Heart right ventricle (tissue), 16 donors: ENCODE measurements at regions not wholly inside any gene's neighbourhood (a gene's known extent, or its start where the extent isn't known, plus 50 kb on each side); places are given as distances from the start of the nearest gene placed in this dataset.

Experiments used
- ATAC-seq, 8 donors: fragments of 200-7000 bp; cut with Tn5 transposase; one replicate each; pipeline ENCODE4 v1.9.1; 2020; ENCODE audit warnings: mild to moderate bottlenecking in 8 of 8, moderate library complexity in 8 of 8, moderate number of reproducible peaks in 1 of 8
- DNase-seq, 2 donors: peaks; one replicate each; pipeline ENCODE4 v3.0.0-alpha.2; 2020
- H3K27ac ChIP-seq, 10 donors: fragments of 200-600 bp; sonication (generic) in 2 of 10; one replicate each; pipeline versions ENCODE4 v1.5.0 to v1.8.0; 2020 to 2022; ENCODE audit warnings: mild to moderate bottlenecking in 3 of 10
- H3K27me3 ChIP-seq, 7 donors: fragments of 200-600 bp; one replicate each; pipeline ENCODE4 v1.8.0; 2021 to 2022; ENCODE audit warnings: mild to moderate bottlenecking in 2 of 7
- H3K36me3 ChIP-seq, 9 donors: fragments of 200-600 bp; sonication (generic) in 1 of 9; one replicate each; pipeline versions ENCODE4 v1.5.0 to v1.8.0; 2020 to 2022; ENCODE audit warnings: mild to moderate bottlenecking in 2 of 9
- H3K4me1 ChIP-seq, 9 donors: fragments of 200-600 bp; sonication (generic) in 1 of 9; one replicate each; pipeline versions ENCODE4 v1.5.0 to v1.8.0; 2020 to 2022; ENCODE audit warnings: mild to moderate bottlenecking in 4 of 9
- H3K4me3 ChIP-seq, 10 donors: fragments of 200-600 bp; sonication (generic) in 2 of 10; one replicate each; pipeline versions ENCODE4 v1.5.0 to v1.8.0; 2020 to 2022; ENCODE audit warnings: mild to moderate bottlenecking in 7 of 10, moderate library complexity in 2 of 10
- H3K9me3 ChIP-seq, 11 donors: fragments of 200-600 bp in 10 of 11; sonication (generic) in 2 of 11; one replicate each; pipeline versions ENCODE4 v1.5.0 to v1.8.0; 2013 to 2022; ENCODE audit warnings: mild to moderate bottlenecking in 2 of 11, control low read depth in 1 of 11, moderate library complexity in 1 of 11
- WGBS, 2 donors: extraction: QIAGEN DNeasy Blood & Tissue Kit; methylation state at CpG; one replicate each; pipeline ENCODE4 v1.1.7; 2013; ENCODE audit warnings: inconsistent platforms in 1 of 2; 5-methylcytosine and 5-hydroxymethylcytosine counted together
- intact Hi-C, 10 donors: fragments of 100-400 bp; cut with DNase I; formaldehyde crosslinking; loops; one replicate each; pipeline versions ENCODE4 v1.11.1 to v1.14.2; 2022
- TF ChIP-seq, protein P1 (sequence below), 9 donors: fragments of 200-600 bp; sonication (generic) in 2 of 9; IDR thresholded peaks; one replicate each; pipeline versions ENCODE4 v1.5.0 to v1.8.0; 2021 to 2022; ENCODE audit warnings: antibody characterized with exemption in 9 of 9, mild to moderate bottlenecking in 5 of 9, moderate library complexity in 1 of 9
- donor health status: Arrhythmogenic right ventricular cardiomyopathy.
- donor health status: ischemic (EF 13 %, LVEDD 7.1; RV severe dilation, severe dysfunction).
- donor health status: healthy with polysubstance abuse.
- donor health status: DM: no; HTN: yes; CAD: no.
- donor health status: DM: no; HTN: no; CAD: no.
- donor health status: ischemic (EF 25% LVEDD 6.9; RV normal size, moderate dysfunction).
- donor health status: ischemic (EF 25% LVEDD 5.7; RV mildly dilated, moderate dysfunction).
- donor health status: healthy.
- donor health status: DM: yes; HTN: yes; CAD: no.
- donor health status: Ischemic cardiomyopathy.
- donor health status: ischemic (EF 35%, LVEDD 5.7; RV mildly dilated, moderate dysfunction).
- donor health status: nonischemic (EF 11% LVEDD 7.7; RV severe dilation, severe dysfunction).
- donor health status: DM: yes; HTN: yes; CAD: no.
- donor health status: PGD.
- donor health status: ischemic (EF 29% LVEDD 5.4; RV normal size, mild dysfunction).
- donor health status: nonischemic (EF 23%, LVEDD 6.1; RV moderate dilation, normal function).

DNA sequence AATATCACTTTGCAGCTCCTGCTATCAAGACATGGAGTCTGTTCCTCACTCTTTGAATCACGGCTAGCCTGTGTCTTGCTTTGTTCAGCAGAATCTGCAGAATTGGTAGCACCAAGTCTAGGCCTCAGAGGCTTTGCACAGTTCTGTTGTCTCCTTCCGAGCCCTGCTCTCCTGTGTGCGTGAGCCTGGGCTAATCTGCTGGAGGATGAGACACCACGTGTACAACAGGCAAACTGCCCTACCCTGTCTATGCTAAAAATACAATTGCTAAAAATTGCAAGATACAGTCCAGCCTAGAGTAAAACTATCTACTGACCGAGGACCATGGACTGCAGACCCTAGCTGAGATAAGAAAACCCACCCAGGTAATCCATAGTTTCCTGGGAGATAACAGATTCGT lies 484.7 kb downstream of the NPIPA7 start:
- ATAC-seq (peak in 7 of 8 donors; percentile 39 to 83 (median 63)), DNase-seq (no peak)
- intact Hi-C loops: loop anchor here in 8 of 10 donors (5.0 to 10.0 kb wide), 6 partner anchors 431 to 714 kb away; partner anchors contain the start of gene XYLT1 (in 1 of the 8)
- H3K36me3 ChIP-seq: no peaks in the 10 kb centered on the region
- peak overlapping the region in 4 of 10 donors; percentile 6 to 61 (median 39) for H3K27ac ChIP-seq
- 42 to 45% methylated on average over 6 of the region's 6 CpGs for WGBS, 2 donors
- TF ChIP-seq, protein P1, sequence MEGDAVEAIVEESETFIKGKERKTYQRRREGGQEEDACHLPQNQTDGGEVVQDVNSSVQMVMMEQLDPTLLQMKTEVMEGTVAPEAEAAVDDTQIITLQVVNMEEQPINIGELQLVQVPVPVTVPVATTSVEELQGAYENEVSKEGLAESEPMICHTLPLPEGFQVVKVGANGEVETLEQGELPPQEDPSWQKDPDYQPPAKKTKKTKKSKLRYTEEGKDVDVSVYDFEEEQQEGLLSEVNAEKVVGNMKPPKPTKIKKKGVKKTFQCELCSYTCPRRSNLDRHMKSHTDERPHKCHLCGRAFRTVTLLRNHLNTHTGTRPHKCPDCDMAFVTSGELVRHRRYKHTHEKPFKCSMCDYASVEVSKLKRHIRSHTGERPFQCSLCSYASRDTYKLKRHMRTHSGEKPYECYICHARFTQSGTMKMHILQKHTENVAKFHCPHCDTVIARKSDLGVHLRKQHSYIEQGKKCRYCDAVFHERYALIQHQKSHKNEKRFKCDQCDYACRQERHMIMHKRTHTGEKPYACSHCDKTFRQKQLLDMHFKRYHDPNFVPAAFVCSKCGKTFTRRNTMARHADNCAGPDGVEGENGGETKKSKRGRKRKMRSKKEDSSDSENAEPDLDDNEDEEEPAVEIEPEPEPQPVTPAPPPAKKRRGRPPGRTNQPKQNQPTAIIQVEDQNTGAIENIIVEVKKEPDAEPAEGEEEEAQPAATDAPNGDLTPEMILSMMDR (IDR thresholded peaks at IDR 0.05): no peak
- H3K4me3 ChIP-seq: no peak overlapping the region
- H3K27me3 ChIP-seq: peaks cover 0 to 11% (median 0%) of the 10 kb centered on the region in 7 donors
- H3K9me3 ChIP-seq: no peaks in the 10 kb centered on the region
- H3K4me1 ChIP-seq: peaks cover 0 to 30% (median 5%) of the 10 kb centered on the region in 9 donors

DNA sequence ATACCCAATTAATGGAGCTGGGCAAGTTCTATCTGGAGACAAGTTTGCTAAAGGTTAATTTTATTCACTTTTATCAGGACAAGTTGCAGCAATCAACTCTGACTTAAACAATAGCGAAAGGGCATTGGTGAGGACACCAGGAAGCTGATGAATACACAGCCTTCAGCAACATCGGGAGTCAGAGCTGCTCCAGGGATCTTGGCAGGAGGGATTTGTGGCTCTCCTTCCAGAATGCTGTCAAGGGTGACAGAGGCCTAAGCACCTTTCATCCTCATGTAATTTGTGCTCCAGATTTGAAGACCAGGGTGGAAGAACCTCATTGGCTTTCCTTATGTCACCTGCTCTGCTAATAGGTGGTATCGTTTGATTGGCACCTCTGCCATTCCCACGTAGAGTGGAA lies 485.6 kb downstream of the NPIPA7 start:
- no peaks in the 10 kb centered on the region for H3K36me3 ChIP-seq
- no peaks in the 10 kb centered on the region for H3K9me3 ChIP-seq
- peaks cover 0 to 30% (median 5%) of the 10 kb centered on the region in 9 donors for H3K4me1 ChIP-seq
- WGBS, 2 donors: 50 to 55% methylated on average over 4 of the region's 4 CpGs
- peaks cover 0 to 11% (median 0%) of the 10 kb centered on the region in 7 donors for H3K27me3 ChIP-seq
- ATAC-seq (peak in 5 of 8 donors; percentile 31 to 88 (median 49)), DNase-seq (no peak)
- intact Hi-C loops: loop anchor here in 8 of 10 donors (5.0 to 10.0 kb wide), 6 partner anchors 430 to 713 kb away; partner anchors contain the start of gene XYLT1 (in 1 of the 8)
- TF ChIP-seq, protein P1 (IDR thresholded peaks at IDR 0.05): no peak
- H3K27ac ChIP-seq: peak overlapping the region in 6 of 10 donors; percentile 25 to 68 (median 50)
- no peak overlapping the region for H3K4me3 ChIP-seq

DNA sequence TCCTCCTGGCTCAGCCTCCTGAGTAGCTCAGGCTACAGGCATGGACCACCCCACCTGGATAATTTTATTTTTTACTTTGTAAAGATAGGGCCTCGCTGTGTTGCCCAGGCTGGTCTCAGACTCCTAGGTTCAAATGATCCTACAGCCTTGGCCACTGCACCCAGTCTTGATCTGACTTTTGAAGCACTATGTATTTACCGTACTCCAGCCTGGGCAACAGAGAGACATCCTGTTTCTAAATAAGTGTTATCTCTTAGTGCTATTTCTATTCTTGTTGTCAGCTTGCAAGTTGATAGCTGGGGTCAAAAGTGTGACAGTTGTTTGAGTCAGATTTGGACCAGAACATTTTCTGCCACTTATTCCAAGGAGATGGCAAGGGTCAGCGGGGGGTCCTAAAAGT lies 486.4 kb downstream of the NPIPA7 start:
- intact Hi-C loops: loop anchor here in 4 of 10 donors (10.0 kb wide), 4 partner anchors 429 to 709 kb away; partner anchors contain the start of gene XYLT1 (in 1 of the 4)
- H3K27me3 ChIP-seq: peaks cover 0 to 4% (median 0%) of the 10 kb centered on the region in 7 donors
- peaks cover 0 to 30% (median 5%) of the 10 kb centered on the region in 9 donors for H3K4me1 ChIP-seq
- no peak overlapping the region for H3K4me3 ChIP-seq
- ATAC-seq: peak in 7 of 8 donors; percentile 54 to 89 (median 82)
- DNase-seq: peak in 1 of 2 donors; percentile 5
- no peaks in the 10 kb centered on the region for H3K9me3 ChIP-seq
- 34 to 46% methylated on average over 3 of the region's 3 CpGs for WGBS, 2 donors
- no peaks in the 10 kb centered on the region for H3K36me3 ChIP-seq
- peak overlapping the region in 8 of 10 donors; percentile 14 to 68 (median 46) for H3K27ac ChIP-seq
- TF ChIP-seq, protein P1 (IDR thresholded peaks at IDR 0.05): no peak

DNA sequence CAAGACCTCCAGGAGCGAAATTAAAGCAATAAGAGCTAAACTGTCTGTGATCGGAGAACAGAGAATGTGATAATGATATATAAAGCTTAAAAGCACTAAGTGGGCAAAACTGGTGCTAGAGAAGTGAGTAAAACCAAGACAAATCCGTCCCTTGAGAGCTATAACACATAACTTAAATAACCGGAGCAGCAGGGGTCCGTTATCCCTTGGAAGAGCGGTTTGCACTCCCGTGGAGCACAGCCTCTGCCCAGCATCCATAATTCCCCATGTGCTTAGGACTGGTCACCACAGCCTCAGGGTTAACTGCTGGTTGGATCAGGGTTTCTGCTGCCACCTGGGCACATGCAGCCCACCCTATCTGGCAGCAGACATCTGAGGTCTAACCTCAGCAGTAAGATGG lies 489.0 kb downstream of the NPIPA7 start:
- DNase-seq (no peak), ATAC-seq (no peak)
- TF ChIP-seq, protein P1 (IDR thresholded peaks at IDR 0.05): no peak
- WGBS, 2 donors: 56 to 64% methylated on average over 7 of the region's 7 CpGs
- Histone ChIP-seq H3K27ac (no peak overlapping the region), H3K4me3 (no peak overlapping the region), H3K4me1 (peaks cover 0 to 30% (median 5%) of the 10 kb centered on the region in 9 donors), H3K36me3 (no peaks in the 10 kb centered on the region), H3K9me3 (no peaks in the 10 kb centered on the region), H3K27me3 (peaks cover 0 to 4% (median 0%) of the 10 kb centered on the region in 7 donors)
- intact Hi-C loops: loop anchor here in 4 of 10 donors (10.0 kb wide), 4 partner anchors 427 to 707 kb away; partner anchors contain the start of gene XYLT1 (in 1 of the 4)
